ENCODE measurements at regions not wholly inside any gene's neighbourhood (a gene's known extent, or its start where the extent isn't known, plus 50 kb on each side); places are given as distances from the start of the nearest gene placed in this dataset.

- Mint-ChIP-seq H3K4me3 (no peak overlapping the region), H3K27me3 (no peaks in the 10 kb centered on the region), H3K9me3 (no peaks in the 10 kb centered on the region), H3K4me1 (no peaks in the 10 kb centered on the region), H3K27ac (no peak overlapping the region), H3K36me3 (no peaks in the 10 kb centered on the region)
- no peak for ATAC-seq
Observed at GRCh38 chr1:219505886-219506285, 107.0 kb downstream of the ZC3H11B start.

GRCh38 chr1:219503604-219504003 lies 109.3 kb downstream of the ZC3H11B start:
- no peak overlapping the region for H3K27ac Mint-ChIP-seq
- H3K4me3 Mint-ChIP-seq, result no peak overlapping the region
- no peaks in the 10 kb centered on the region for H3K4me1 Mint-ChIP-seq
- H3K27me3 Mint-ChIP-seq, result no peaks in the 10 kb centered on the region
- no peaks in the 10 kb centered on the region for H3K9me3 Mint-ChIP-seq
- no peaks in the 10 kb centered on the region for H3K36me3 Mint-ChIP-seq
- ATAC-seq, result no peak

GRCh38 chr1:219500327-219500897 lies 112.5 kb downstream of the ZC3H11B start:
- Mint-ChIP-seq H3K4me3 (no peak overlapping the region), H3K27me3 (no peaks in the 10 kb centered on the region), H3K4me1 (no peaks in the 10 kb centered on the region), H3K27ac (no peak overlapping the region), H3K36me3 (no peaks in the 10 kb centered on the region), H3K9me3 (no peaks in the 10 kb centered on the region)
- no peak for ATAC-seq

- ATAC-seq, result no peak
- Mint-ChIP-seq H3K9me3 (no peaks in the 10 kb centered on the region), H3K27ac (no peak overlapping the region), H3K36me3 (no peaks in the 10 kb centered on the region), H3K4me3 (no peak overlapping the region), H3K27me3 (no peaks in the 10 kb centered on the region), H3K4me1 (no peaks in the 10 kb centered on the region)
Observed at GRCh38 chr1:219498666-219499065, 114.2 kb downstream of the ZC3H11B start.

- Mint-ChIP-seq H3K4me1 (no peaks in the 10 kb centered on the region), H3K27me3 (no peaks in the 10 kb centered on the region), H3K27ac (no peak overlapping the region), H3K36me3 (no peaks in the 10 kb centered on the region), H3K4me3 (no peak overlapping the region), H3K9me3 (no peaks in the 10 kb centered on the region)
- ATAC-seq, result no peak
Observed at GRCh38 chr1:219495737-219496408, 117.0 kb downstream of the ZC3H11B start.

GRCh38 chr1:219492717-219493116 lies 120.2 kb downstream of the ZC3H11B start:
- no peak for ATAC-seq
- Mint-ChIP-seq H3K4me1 (no peaks in the 10 kb centered on the region), H3K27me3 (no peaks in the 10 kb centered on the region), H3K9me3 (no peaks in the 10 kb centered on the region), H3K27ac (no peak overlapping the region), H3K36me3 (no peaks in the 10 kb centered on the region), H3K4me3 (no peak overlapping the region)

- ATAC-seq, result no peak
- no peaks in the 10 kb centered on the region for H3K4me1 Mint-ChIP-seq
- no peaks in the 10 kb centered on the region for H3K36me3 Mint-ChIP-seq
- H3K27me3 Mint-ChIP-seq, result no peaks in the 10 kb centered on the region
- H3K9me3 Mint-ChIP-seq, result no peaks in the 10 kb centered on the region
- H3K4me3 Mint-ChIP-seq, result no peak overlapping the region
- H3K27ac Mint-ChIP-seq, result no peak overlapping the region
Observed at GRCh38 chr1:219490566-219490965, 122.3 kb downstream of the ZC3H11B start.

GRCh38 chr1:219489636-219490035 lies 123.3 kb downstream of the ZC3H11B start:
- Mint-ChIP-seq H3K27me3 (no peaks in the 10 kb centered on the region), H3K9me3 (no peaks in the 10 kb centered on the region), H3K4me1 (no peaks in the 10 kb centered on the region), H3K4me3 (no peak overlapping the region), H3K36me3 (no peaks in the 10 kb centered on the region), H3K27ac (no peak overlapping the region)
- ATAC-seq, result no peak

- Mint-ChIP-seq H3K4me3 (no peak overlapping the region), H3K27ac (no peak overlapping the region), H3K9me3 (no peaks in the 10 kb centered on the region), H3K27me3 (no peaks in the 10 kb centered on the region), H3K4me1 (no peaks in the 10 kb centered on the region), H3K36me3 (no peaks in the 10 kb centered on the region)
- ATAC-seq, result no peak
Observed at GRCh38 chr1:219488275-219488674, 124.6 kb downstream of the ZC3H11B start.

- Mint-ChIP-seq H3K4me3 (no peak overlapping the region), H3K9me3 (no peaks in the 10 kb centered on the region), H3K27ac (no peak overlapping the region), H3K4me1 (no peaks in the 10 kb centered on the region), H3K36me3 (no peaks in the 10 kb centered on the region), H3K27me3 (no peaks in the 10 kb centered on the region)
- ATAC-seq, result no peak
Observed at GRCh38 chr1:219483530-219483929, 129.4 kb downstream of the ZC3H11B start.

- Mint-ChIP-seq H3K9me3 (no peaks in the 10 kb centered on the region), H3K27me3 (no peaks in the 10 kb centered on the region), H3K4me3 (no peak overlapping the region), H3K36me3 (no peaks in the 10 kb centered on the region), H3K4me1 (no peaks in the 10 kb centered on the region), H3K27ac (no peak overlapping the region)
- ATAC-seq, result no peak
Observed at GRCh38 chr1:219480011-219480410, 132.9 kb downstream of the ZC3H11B start.

GRCh38 chr1:219478811-219479210 lies 134.1 kb downstream of the ZC3H11B start:
- H3K36me3 Mint-ChIP-seq, result no peaks in the 10 kb centered on the region
- H3K27ac Mint-ChIP-seq, result no peak overlapping the region
- H3K9me3 Mint-ChIP-seq, result no peaks in the 10 kb centered on the region
- no peaks in the 10 kb centered on the region for H3K27me3 Mint-ChIP-seq
- no peaks in the 10 kb centered on the region for H3K4me1 Mint-ChIP-seq
- H3K4me3 Mint-ChIP-seq, result no peak overlapping the region
- ATAC-seq, result no peak

- no peaks in the 10 kb centered on the region for H3K9me3 Mint-ChIP-seq
- H3K36me3 Mint-ChIP-seq, result no peaks in the 10 kb centered on the region
- no peak for ATAC-seq
- H3K27me3 Mint-ChIP-seq, result no peaks in the 10 kb centered on the region
- no peak overlapping the region for H3K27ac Mint-ChIP-seq
- H3K4me1 Mint-ChIP-seq, result no peaks in the 10 kb centered on the region
- no peak overlapping the region for H3K4me3 Mint-ChIP-seq
Observed at GRCh38 chr1:219477861-219478260, 135.0 kb downstream of the ZC3H11B start.

- H3K4me3 Mint-ChIP-seq, result no peak overlapping the region
- no peaks in the 10 kb centered on the region for H3K27me3 Mint-ChIP-seq
- no peak for ATAC-seq
- H3K4me1 Mint-ChIP-seq, result no peaks in the 10 kb centered on the region
- no peak overlapping the region for H3K27ac Mint-ChIP-seq
- no peaks in the 10 kb centered on the region for H3K36me3 Mint-ChIP-seq
- H3K9me3 Mint-ChIP-seq, result no peaks in the 10 kb centered on the region
Observed at GRCh38 chr1:219476716-219477115, 136.2 kb downstream of the ZC3H11B start.

GRCh38 chr1:219476116-219476515 lies 136.8 kb downstream of the ZC3H11B start:
- H3K4me3 Mint-ChIP-seq, result no peak overlapping the region
- H3K4me1 Mint-ChIP-seq, result no peaks in the 10 kb centered on the region
- H3K27ac Mint-ChIP-seq, result no peak overlapping the region
- H3K27me3 Mint-ChIP-seq, result no peaks in the 10 kb centered on the region
- peak; percentile 38 for ATAC-seq
- H3K36me3 Mint-ChIP-seq, result no peaks in the 10 kb centered on the region
- no peaks in the 10 kb centered on the region for H3K9me3 Mint-ChIP-seq

GRCh38 chr1:219472596-219472995 lies 140.3 kb downstream of the ZC3H11B start:
- Mint-ChIP-seq H3K4me3 (no peak overlapping the region), H3K9me3 (no peaks in the 10 kb centered on the region)

More at GRCh38 chr1:219472596-219472995, 140.3 kb downstream of the ZC3H11B start:
- H3K4me1 Mint-ChIP-seq, result no peaks in the 10 kb centered on the region
- H3K27ac Mint-ChIP-seq, result no peak overlapping the region
- no peak for ATAC-seq
- no peaks in the 10 kb centered on the region for H3K27me3 Mint-ChIP-seq
- no peaks in the 10 kb centered on the region for H3K36me3 Mint-ChIP-seq

Measured in stimulated activated memory B cell treated with anti-CD40 and anti-IgM and Interleukin-4, amounts not matched to agents 10 μg/mL and 1 μg/mL and 100 μg/mL, for 72 hours (primary cell).